ENCODE measurements at regions not wholly inside any gene's neighbourhood (a gene's known extent, or its start where the extent isn't known, plus 50 kb on each side); places are given as distances from the start of the nearest gene placed in this dataset.

- TF ChIP-seq, protein P1, sequence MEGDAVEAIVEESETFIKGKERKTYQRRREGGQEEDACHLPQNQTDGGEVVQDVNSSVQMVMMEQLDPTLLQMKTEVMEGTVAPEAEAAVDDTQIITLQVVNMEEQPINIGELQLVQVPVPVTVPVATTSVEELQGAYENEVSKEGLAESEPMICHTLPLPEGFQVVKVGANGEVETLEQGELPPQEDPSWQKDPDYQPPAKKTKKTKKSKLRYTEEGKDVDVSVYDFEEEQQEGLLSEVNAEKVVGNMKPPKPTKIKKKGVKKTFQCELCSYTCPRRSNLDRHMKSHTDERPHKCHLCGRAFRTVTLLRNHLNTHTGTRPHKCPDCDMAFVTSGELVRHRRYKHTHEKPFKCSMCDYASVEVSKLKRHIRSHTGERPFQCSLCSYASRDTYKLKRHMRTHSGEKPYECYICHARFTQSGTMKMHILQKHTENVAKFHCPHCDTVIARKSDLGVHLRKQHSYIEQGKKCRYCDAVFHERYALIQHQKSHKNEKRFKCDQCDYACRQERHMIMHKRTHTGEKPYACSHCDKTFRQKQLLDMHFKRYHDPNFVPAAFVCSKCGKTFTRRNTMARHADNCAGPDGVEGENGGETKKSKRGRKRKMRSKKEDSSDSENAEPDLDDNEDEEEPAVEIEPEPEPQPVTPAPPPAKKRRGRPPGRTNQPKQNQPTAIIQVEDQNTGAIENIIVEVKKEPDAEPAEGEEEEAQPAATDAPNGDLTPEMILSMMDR (IDR thresholded peaks at IDR 0.05): no peak
- TF ChIP-seq POLR2A (IDR thresholded peaks at IDR 0.05): no peak
These were observed 103.3 kb upstream of the DPH5 start for GRCh38 chr1:101128846-101129245.
